Glomerular endothelial cell (primary cell): ENCODE measurements at regions not wholly inside any gene's neighbourhood (a gene's known extent, or its start where the extent isn't known, plus 50 kb on each side); places are given as distances from the start of the nearest gene placed in this dataset.

ENCODE experiments used
- DNase-seq: peaks from one replicate; pipeline ENCODE4 v3.0.0-alpha.2; 2011; ENCODE audit warnings: low read depth, low spot score; ENCODE audit errors: extremely low read depth

- DNase-seq, result peak; percentile 94
Observed at GRCh38 chr11:105244160-105244825, 104.7 kb upstream of the CARD18 start.

GRCh38 chr11:105241136-105241535 is 101.6 kb upstream of the CARD18 start:
- DNase-seq, result no peak

- no peak for DNase-seq
Observed at GRCh38 chr11:105236664-105237063, 97.1 kb upstream of the CARD18 start.

- DNase-seq, result no peak
Observed at GRCh38 chr11:105233285-105233684, 93.7 kb upstream of the CARD18 start.

- DNase-seq, result no peak
Observed at GRCh38 chr11:105232021-105232420, 92.5 kb upstream of the CARD18 start.

GRCh38 chr11:105230586-105230985 is 91.0 kb upstream of the CARD18 start:
- no peak for DNase-seq

GRCh38 chr11:105229761-105230160 is 90.2 kb upstream of the CARD18 start:
- no peak for DNase-seq

GRCh38 chr11:105229257-105229656 is 89.7 kb upstream of the CARD18 start:
- DNase-seq, result no peak

GRCh38 chr11:105227363-105227762 is 87.8 kb upstream of the CARD18 start:
- no peak for DNase-seq

GRCh38 chr11:105226766-105227165 is 87.2 kb upstream of the CARD18 start:
- no peak for DNase-seq

- no peak for DNase-seq
Observed at GRCh38 chr11:105226091-105226490, 86.5 kb upstream of the CARD18 start.

GRCh38 chr11:105224482-105225253 is 85.1 kb upstream of the CARD18 start:
- DNase-seq, result no peak

- no peak for DNase-seq
Observed at GRCh38 chr11:105220121-105220520, 80.6 kb upstream of the CARD18 start.

- DNase-seq, result no peak
Observed at GRCh38 chr11:105219670-105220069, 80.1 kb upstream of the CARD18 start.

GRCh38 chr11:105219269-105219668 is 79.7 kb upstream of the CARD18 start:
- no peak for DNase-seq

GRCh38 chr11:105215528-105215927 is 76.0 kb upstream of the CARD18 start:
- no peak for DNase-seq

- DNase-seq, result no peak
Observed at GRCh38 chr11:105211806-105212554, 72.4 kb upstream of the CARD18 start.

- no peak for DNase-seq
Observed at GRCh38 chr11:105208019-105208418, 68.5 kb upstream of the CARD18 start.

- no peak for DNase-seq
Observed at GRCh38 chr11:105206633-105207032, 67.1 kb upstream of the CARD18 start.

GRCh38 chr11:105204636-105205035 is 65.1 kb upstream of the CARD18 start:
- DNase-seq, result no peak

- DNase-seq, result no peak
Observed at GRCh38 chr11:105203569-105204240, 64.1 kb upstream of the CARD18 start.
